Liver (tissue), 8 donors: ENCODE measurements at regions not wholly inside any gene's neighbourhood (a gene's known extent, or its start where the extent isn't known, plus 50 kb on each side); places are given as distances from the start of the nearest gene placed in this dataset.

Experiments used
- DNase-seq: peaks from one replicate; pipeline ENCODE4 v3.0.0-alpha.2; 2017; ENCODE audit warnings: low spot score
- H3K27ac ChIP-seq, 2 donors: one replicate each; pipeline ENCODE4 v1.7.0; 2013; ENCODE audit warnings: inconsistent platforms in 2 of 2, low read length in 2 of 2, control low read depth in 1 of 2, low read depth in 1 of 2, mild to moderate bottlenecking in 1 of 2
- H3K27me3 ChIP-seq, 4 donors: one replicate each; pipeline versions ENCODE4 v1.6.1 to v1.7.0; 2013; ENCODE audit warnings: low read length in 3 of 4, inconsistent platforms in 1 of 4, mild to moderate bottlenecking in 1 of 4, moderate library complexity in 1 of 4; ENCODE audit not compliant: control insufficient read depth in 4 of 4, insufficient read depth in 4 of 4
- H3K36me3 ChIP-seq, 4 donors: one replicate each; pipeline versions ENCODE4 v1.6.1 to v1.7.0; 2013; ENCODE audit warnings: low read length in 3 of 4, mild to moderate bottlenecking in 3 of 4, low read depth in 1 of 4, moderate library complexity in 1 of 4; ENCODE audit not compliant: control insufficient read depth in 4 of 4, insufficient read depth in 3 of 4
- H3K4me1 ChIP-seq, 4 donors: one replicate each; pipeline versions ENCODE4 v1.6.1 to v1.7.0; 2013; ENCODE audit warnings: low read length in 3 of 4, mild to moderate bottlenecking in 3 of 4, moderate library complexity in 1 of 4; ENCODE audit not compliant: control insufficient read depth in 4 of 4, insufficient read depth in 4 of 4
- H3K4me3 ChIP-seq, 3 donors: one replicate each; pipeline versions ENCODE4 v1.6.1 to v1.7.0; 2013; ENCODE audit warnings: low read length in 3 of 3, control low read depth in 1 of 3, low read depth in 1 of 3, mild to moderate bottlenecking in 1 of 3
- H3K9ac ChIP-seq, 2 donors: one replicate each; pipeline ENCODE4 v1.7.0; 2013; ENCODE audit warnings: low read length in 2 of 2, mild to moderate bottlenecking in 2 of 2, moderate library complexity in 2 of 2, control low read depth in 1 of 2, low read depth in 1 of 2
- H3K9me3 ChIP-seq, 4 donors: one replicate each; pipeline versions ENCODE4 v1.6.1 to v1.7.0; 2013; ENCODE audit warnings: low read length in 3 of 4; ENCODE audit not compliant: control insufficient read depth in 4 of 4
- ATF3 ChIP-seq: IDR thresholded peaks from 2 replicates; pipeline ENCODE4 v1.6.1; 2016; ENCODE audit warnings: antibody characterized with exemption
- CTCF ChIP-seq: fragments of 150-350 bp; IDR thresholded peaks from 2 replicates; pipeline ENCODE4 v1.5.1; 2017; ENCODE audit warnings: improper control_type of control experiment, low read depth, low read length; ENCODE audit not compliant: missing input control
- EGR1 ChIP-seq, 2 donors: IDR thresholded peaks; 2 replicates each; pipeline ENCODE4 v1.6.1; 2016 to 2018; ENCODE audit warnings: antibody characterized with exemption in 2 of 2, low read depth in 2 of 2
- FOXA1 ChIP-seq: IDR thresholded peaks from 2 replicates; pipeline ENCODE4 v1.6.1; 2016; ENCODE audit warnings: antibody characterized with exemption
- FOXA2 ChIP-seq: IDR thresholded peaks from 2 replicates; pipeline ENCODE4 v1.6.1; 2016; ENCODE audit warnings: antibody characterized with exemption
- HNF4A ChIP-seq, 2 donors: conservative IDR thresholded peaks; 2 replicates each; pipeline ENCODE4 v1.6.1; 2016; ENCODE audit warnings: antibody characterized with exemption in 2 of 2, mild to moderate bottlenecking in 2 of 2
- HNF4G ChIP-seq: IDR thresholded peaks from 2 replicates; pipeline ENCODE4 v1.6.1; 2016; ENCODE audit warnings: antibody characterized with exemption
- NR2F2 ChIP-seq: IDR thresholded peaks from 2 replicates; pipeline ENCODE4 v1.6.1; 2016; ENCODE audit warnings: antibody characterized with exemption
- RXRA ChIP-seq, 2 donors: IDR thresholded peaks; 2 replicates each; pipeline ENCODE4 v1.6.1; 2017 to 2018; ENCODE audit warnings: antibody characterized with exemption in 2 of 2, mild to moderate bottlenecking in 1 of 2
- SP1 ChIP-seq: IDR thresholded peaks from 2 replicates; pipeline ENCODE4 v1.6.1; 2018; ENCODE audit warnings: antibody characterized with exemption, mild to moderate bottlenecking
- TAF1 ChIP-seq: conservative IDR thresholded peaks from 2 replicates; pipeline ENCODE4 v1.6.1; 2016; ENCODE audit warnings: antibody characterized with exemption, mild to moderate bottlenecking
- WGBS: extraction: QIAGEN DNeasy Blood & Tissue Kit; methylation state at CpG from one replicate; pipeline ENCODE4 v1.1.7; 2013; 5-methylcytosine and 5-hydroxymethylcytosine counted together
- TF ChIP-seq, protein P1 (sequence below): IDR thresholded peaks from 2 replicates; pipeline ENCODE4 v1.6.1; 2016; ENCODE audit warnings: antibody characterized with exemption
- donor health status: healthy.
- donor health status: healthy.
- donor health status: healthy.
- donor health status: healthy.
- donor health status: healthy.

GRCh38 chr4:147118528-147118927, 172.9 kb upstream of the TTC29 start:
- TF ChIP-seq ATF3 (no peak), EGR1 (IDR thresholded peaks at IDR 0.05; ENCODE audit: low read depth in 2 of 2) (no peak), FOXA2 (no peak)
- no peak for DNase-seq

GRCh38 chr4:147122685-147123084, 177.0 kb upstream of the TTC29 start:
- no peak for TF ChIP-seq SP1
- no peak for TF ChIP-seq HNF4A (conservative IDR thresholded peaks at IDR 0.05)
- TF ChIP-seq TAF1, result no peak
- TF ChIP-seq FOXA2, result no peak
- no peak for TF ChIP-seq FOXA1
- no peak for TF ChIP-seq CTCF
- TF ChIP-seq ATF3, result no peak
- no peak for TF ChIP-seq RXRA (IDR thresholded peaks at IDR 0.05)
- TF ChIP-seq EGR1 (IDR thresholded peaks at IDR 0.05; ENCODE audit: low read depth in 2 of 2), result no peak
- TF ChIP-seq NR2F2, result no peak
- TF ChIP-seq, protein P1, sequence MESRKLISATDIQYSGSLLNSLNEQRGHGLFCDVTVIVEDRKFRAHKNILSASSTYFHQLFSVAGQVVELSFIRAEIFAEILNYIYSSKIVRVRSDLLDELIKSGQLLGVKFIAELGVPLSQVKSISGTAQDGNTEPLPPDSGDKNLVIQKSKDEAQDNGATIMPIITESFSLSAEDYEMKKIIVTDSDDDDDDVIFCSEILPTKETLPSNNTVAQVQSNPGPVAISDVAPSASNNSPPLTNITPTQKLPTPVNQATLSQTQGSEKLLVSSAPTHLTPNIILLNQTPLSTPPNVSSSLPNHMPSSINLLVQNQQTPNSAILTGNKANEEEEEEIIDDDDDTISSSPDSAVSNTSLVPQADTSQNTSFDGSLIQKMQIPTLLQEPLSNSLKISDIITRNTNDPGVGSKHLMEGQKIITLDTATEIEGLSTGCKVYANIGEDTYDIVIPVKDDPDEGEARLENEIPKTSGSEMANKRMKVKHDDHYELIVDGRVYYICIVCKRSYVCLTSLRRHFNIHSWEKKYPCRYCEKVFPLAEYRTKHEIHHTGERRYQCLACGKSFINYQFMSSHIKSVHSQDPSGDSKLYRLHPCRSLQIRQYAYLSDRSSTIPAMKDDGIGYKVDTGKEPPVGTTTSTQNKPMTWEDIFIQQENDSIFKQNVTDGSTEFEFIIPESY, result no peak
- no peaks in the 10 kb centered on the region for H3K9me3 ChIP-seq
- H3K27ac ChIP-seq, result no peak overlapping the region
- DNase-seq, result no peak
- H3K4me1 ChIP-seq, result no peaks in the 10 kb centered on the region
- H3K27me3 ChIP-seq, result no peaks in the 10 kb centered on the region
- H3K4me3 ChIP-seq, result no peak overlapping the region
- no peak overlapping the region for H3K9ac ChIP-seq
- no peaks in the 10 kb centered on the region for H3K36me3 ChIP-seq

More at GRCh38 chr4:147118528-147118927, 172.9 kb upstream of the TTC29 start:
- 52% methylated on average over 2 of the region's 2 CpGs for WGBS
- H3K9ac ChIP-seq, result no peak overlapping the region
- no peaks in the 10 kb centered on the region for H3K36me3 ChIP-seq
- H3K4me3 ChIP-seq, result no peak overlapping the region
- no peaks in the 10 kb centered on the region for H3K27me3 ChIP-seq
- H3K4me1 ChIP-seq, result no peaks in the 10 kb centered on the region
- no peaks in the 10 kb centered on the region for H3K9me3 ChIP-seq
- no peak overlapping the region for H3K27ac ChIP-seq

- TF ChIP-seq HNF4G, result no peak
- no peak for TF ChIP-seq SP1
- no peaks in the 10 kb centered on the region for H3K9me3 ChIP-seq
- DNase-seq, result no peak
- H3K36me3 ChIP-seq, result no peaks in the 10 kb centered on the region
- H3K4me1 ChIP-seq, result no peaks in the 10 kb centered on the region
- H3K27ac ChIP-seq, result no peak overlapping the region
- H3K9ac ChIP-seq, result no peak overlapping the region
- no peaks in the 10 kb centered on the region for H3K27me3 ChIP-seq
- H3K4me3 ChIP-seq, result no peak overlapping the region
- WGBS, result 35% methylated on average over 1 of the region's 1 CpG
Measured at GRCh38 chr4:147123146-147123545, 177.5 kb upstream of the TTC29 start.
